Breast epithelium (tissue), 4 donors: ENCODE measurements at regions not wholly inside any gene's neighbourhood (a gene's known extent, or its start where the extent isn't known, plus 50 kb on each side); places are given as distances from the start of the nearest gene placed in this dataset.
A peak's percentile ranks its signal among the peaks of the same experiment; 100 is the strongest.

Experiments
- DNase-seq, 2 donors: peaks; one replicate each; pipeline ENCODE4 v3.0.0-alpha.2; 2019; ENCODE audit warnings: low spot score in 2 of 2
- H3K27ac ChIP-seq, 2 donors: fragments of 200-600 bp; sonication (generic) in 1 of 2; one replicate each; pipeline ENCODE4 v1.5.1; 2016 to 2019; ENCODE audit warnings: mild to moderate bottlenecking in 1 of 2
- H3K27me3 ChIP-seq, 2 donors: fragments of 200-600 bp; sonication (generic) in 1 of 2; one replicate each; pipeline versions ENCODE4 v1.5.1 to v1.6.0; 2017 to 2019; ENCODE audit warnings: control low read depth in 1 of 2, mild to moderate bottlenecking in 1 of 2
- H3K36me3 ChIP-seq: fragments of 200-600 bp; one replicate; pipeline ENCODE4 v1.5.1; 2019
- H3K4me1 ChIP-seq, 2 donors: fragments of 200-600 bp; sonication (generic); one replicate each; pipeline ENCODE4 v1.5.1; 2016 to 2019; ENCODE audit warnings: control low read depth in 1 of 2
- H3K4me3 ChIP-seq, 3 donors: fragments of 200-600 bp; sonication (generic); 1 replicate in 2 of 3; 2 replicates in 1 of 3; pipeline ENCODE4 v1.5.1; 2016 to 2019; ENCODE audit warnings: mild to moderate bottlenecking in 3 of 3, moderate library complexity in 2 of 3
- H3K9me3 ChIP-seq, 2 donors: fragments of 200-600 bp; sonication (generic) in 1 of 2; one replicate each; pipeline ENCODE4 v1.5.1; 2016 to 2019; ENCODE audit warnings: control low read depth in 1 of 2
- POLR2A ChIP-seq: fragments of 450-650 bp; IDR thresholded peaks from one replicate; pipeline ENCODE4 v1.6.1; 2016; ENCODE audit warnings: antibody characterized with exemption, mild to moderate bottlenecking, moderate library complexity
- POLR2AphosphoS5 ChIP-seq, 3 donors: sonication (generic); formaldehyde crosslinking; IDR thresholded peaks; one replicate each; pipeline ENCODE4 v1.6.1; 2017; ENCODE audit warnings: antibody characterized with exemption in 3 of 3
- intact Hi-C: fragments of 100-400 bp; cut with DNase I; formaldehyde crosslinking; loops from one replicate; pipeline ENCODE4 v1.15.1; 2023; ENCODE audit warnings: low total_unique reads
- TF ChIP-seq, protein P1 (sequence below), 3 donors: fragments of 450-650 bp; IDR thresholded peaks; one replicate each; pipeline ENCODE4 v1.5.1; 2016 to 2017; ENCODE audit warnings: antibody characterized with exemption in 3 of 3, mild to moderate bottlenecking in 3 of 3, moderate library complexity in 3 of 3

- H3K4me1 ChIP-seq = peaks cover 0 to 9% of the 10 kb centered on the region in 2 donors
- H3K27ac ChIP-seq = no peak overlapping the region
- intact Hi-C loops = no loop called here
- H3K27me3 ChIP-seq = no peaks in the 10 kb centered on the region
- no peaks in the 10 kb centered on the region for H3K36me3 ChIP-seq
- DNase-seq = peak in 1 of 2 donors; percentile 10
- no peak overlapping the region for H3K4me3 ChIP-seq
- TF ChIP-seq, protein P1, sequence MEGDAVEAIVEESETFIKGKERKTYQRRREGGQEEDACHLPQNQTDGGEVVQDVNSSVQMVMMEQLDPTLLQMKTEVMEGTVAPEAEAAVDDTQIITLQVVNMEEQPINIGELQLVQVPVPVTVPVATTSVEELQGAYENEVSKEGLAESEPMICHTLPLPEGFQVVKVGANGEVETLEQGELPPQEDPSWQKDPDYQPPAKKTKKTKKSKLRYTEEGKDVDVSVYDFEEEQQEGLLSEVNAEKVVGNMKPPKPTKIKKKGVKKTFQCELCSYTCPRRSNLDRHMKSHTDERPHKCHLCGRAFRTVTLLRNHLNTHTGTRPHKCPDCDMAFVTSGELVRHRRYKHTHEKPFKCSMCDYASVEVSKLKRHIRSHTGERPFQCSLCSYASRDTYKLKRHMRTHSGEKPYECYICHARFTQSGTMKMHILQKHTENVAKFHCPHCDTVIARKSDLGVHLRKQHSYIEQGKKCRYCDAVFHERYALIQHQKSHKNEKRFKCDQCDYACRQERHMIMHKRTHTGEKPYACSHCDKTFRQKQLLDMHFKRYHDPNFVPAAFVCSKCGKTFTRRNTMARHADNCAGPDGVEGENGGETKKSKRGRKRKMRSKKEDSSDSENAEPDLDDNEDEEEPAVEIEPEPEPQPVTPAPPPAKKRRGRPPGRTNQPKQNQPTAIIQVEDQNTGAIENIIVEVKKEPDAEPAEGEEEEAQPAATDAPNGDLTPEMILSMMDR (IDR thresholded peaks at IDR 0.05) = no peak
- TF ChIP-seq POLR2A (no peak), POLR2AphosphoS5 (IDR thresholded peaks at IDR 0.05) (no peak)
- no peaks in the 10 kb centered on the region for H3K9me3 ChIP-seq
Observed at GRCh38 chr2:128444816-128445522, 126.3 kb upstream of the HS6ST1 start.

DNA sequence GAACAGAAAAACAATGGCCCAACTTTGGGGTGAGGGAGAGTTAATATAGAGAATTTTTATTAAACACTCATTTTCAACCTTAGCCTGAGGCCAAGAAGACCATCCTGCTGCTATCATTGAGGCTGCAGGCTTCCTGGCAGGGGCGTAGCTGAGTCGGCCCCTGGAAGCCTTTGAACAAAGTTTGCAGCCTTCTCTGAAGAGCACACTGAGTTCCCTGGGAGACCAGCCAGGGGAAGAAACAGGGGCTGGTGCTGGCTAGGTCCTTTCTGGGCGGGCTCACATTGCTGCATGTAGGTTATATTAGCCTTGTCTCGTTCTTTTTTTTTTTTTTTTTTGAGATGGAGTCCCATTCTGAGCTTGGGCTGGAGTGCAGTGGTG is 126.8 kb upstream of the HS6ST1 start:
- DNase-seq = peak in 1 of 2 donors; percentile 10
- Histone ChIP-seq H3K4me3 (no peak overlapping the region), H3K27ac (no peak overlapping the region), H3K36me3 (no peaks in the 10 kb centered on the region), H3K27me3 (no peaks in the 10 kb centered on the region), H3K4me1 (peaks cover 0 to 9% of the 10 kb centered on the region in 2 donors), H3K9me3 (no peaks in the 10 kb centered on the region)
- TF ChIP-seq POLR2AphosphoS5 (IDR thresholded peaks at IDR 0.05) (no peak), POLR2A (no peak)
- TF ChIP-seq, protein P1 (IDR thresholded peaks at IDR 0.05) = no peak
- intact Hi-C loops = no loop called here

DNA sequence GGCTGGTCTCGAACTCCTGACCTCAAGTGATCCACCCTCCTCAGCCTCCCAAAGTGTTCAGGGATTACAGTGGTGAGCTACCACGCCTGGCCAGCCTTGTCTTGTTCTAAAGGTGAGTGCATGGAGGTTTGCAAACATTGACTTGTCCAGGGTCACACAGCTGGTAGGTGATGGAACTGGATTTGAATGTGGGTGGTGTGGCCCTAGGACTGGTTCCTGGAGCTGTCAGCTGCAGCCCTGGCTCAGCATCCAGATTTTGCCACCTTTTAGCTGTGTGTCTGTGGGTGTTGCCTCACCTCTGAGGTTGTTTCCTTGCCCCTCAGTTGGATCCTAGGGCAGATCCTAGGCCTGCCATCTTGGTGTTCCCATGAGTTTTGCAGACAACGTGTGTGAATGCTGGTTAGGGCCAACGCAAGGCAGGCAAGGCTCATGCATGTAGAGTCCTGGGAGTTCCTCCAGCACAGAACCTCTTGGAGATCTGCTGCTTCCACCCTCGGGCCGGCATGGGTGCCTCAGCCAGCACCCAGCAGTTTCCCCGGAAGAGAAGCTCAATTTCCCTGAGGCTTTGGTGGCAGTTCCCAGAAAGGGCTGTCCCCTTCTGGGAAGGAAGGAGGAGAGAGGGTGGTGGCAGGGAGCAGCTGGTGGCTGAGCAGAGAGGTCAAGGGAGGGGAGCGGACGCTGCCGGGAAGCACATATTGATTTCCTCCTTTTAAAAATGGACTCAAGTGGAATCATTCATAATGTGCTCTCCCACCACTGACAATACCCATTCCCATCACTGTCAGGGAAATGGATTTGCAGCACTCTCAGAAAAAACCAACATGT is 127.6 kb upstream of the HS6ST1 start:
- Histone ChIP-seq H3K27me3 (no peaks in the 10 kb centered on the region), H3K9me3 (no peaks in the 10 kb centered on the region), H3K4me3 (no peak overlapping the region), H3K4me1 (peaks cover 0 to 4% of the 10 kb centered on the region in 2 donors), H3K27ac (no peak overlapping the region), H3K36me3 (no peaks in the 10 kb centered on the region)
- intact Hi-C loops = no loop called here
- TF ChIP-seq POLR2A (no peak), POLR2AphosphoS5 (IDR thresholded peaks at IDR 0.05) (no peak)
- TF ChIP-seq, protein P1 (IDR thresholded peaks at IDR 0.05) = no peak
- DNase-seq = peak in 1 of 2 donors; percentile 13

- no peak overlapping the region for H3K27ac ChIP-seq
- TF ChIP-seq POLR2AphosphoS5 (IDR thresholded peaks at IDR 0.05) (no peak), POLR2A (no peak)
- TF ChIP-seq, protein P1 (IDR thresholded peaks at IDR 0.05) = no peak
- H3K4me3 ChIP-seq = no peak overlapping the region
- H3K9me3 ChIP-seq = no peaks in the 10 kb centered on the region
- H3K4me1 ChIP-seq = no peaks in the 10 kb centered on the region
- no peak for DNase-seq
- intact Hi-C loops = no loop called here
- H3K27me3 ChIP-seq = no peaks in the 10 kb centered on the region
- H3K36me3 ChIP-seq = no peaks in the 10 kb centered on the region
Observed at GRCh38 chr2:128446874-128447537, 128.3 kb upstream of the HS6ST1 start.
